Ishikawa (cell line): ENCODE measurements at regions not wholly inside any gene's neighbourhood (a gene's known extent, or its start where the extent isn't known, plus 50 kb on each side); places are given as distances from the start of the nearest gene placed in this dataset.

Source experiments
- CEBPB ChIP-seq: IDR thresholded peaks from 2 replicates; pipeline ENCODE4 v1.6.1; 2012
- CREB1 ChIP-seq: IDR thresholded peaks from 2 replicates; pipeline ENCODE4 v1.6.1; 2012; ENCODE audit warnings: low read depth
- EGR1 ChIP-seq: IDR thresholded peaks from 2 replicates; pipeline ENCODE4 v1.6.1; 2012
- EP300 ChIP-seq: IDR thresholded peaks from 2 replicates; pipeline ENCODE4 v1.6.1; 2012; ENCODE audit warnings: borderline replicate concordance
- FOXM1 ChIP-seq: IDR thresholded peaks from 2 replicates; pipeline ENCODE4 v1.6.1; 2012; ENCODE audit warnings: low read depth, borderline replicate concordance
- NFIC ChIP-seq: IDR thresholded peaks from 2 replicates; pipeline ENCODE4 v1.6.1; 2012
- RAD21 ChIP-seq: IDR thresholded peaks from 2 replicates; pipeline ENCODE4 v1.6.1; 2012; ENCODE audit warnings: low read depth
- TAF1 ChIP-seq: IDR thresholded peaks from 2 replicates; pipeline ENCODE4 v1.6.1; 2012; ENCODE audit warnings: low read depth, mild to moderate bottlenecking
- TCF12 ChIP-seq: IDR thresholded peaks from 2 replicates; pipeline ENCODE4 v1.6.1; 2012; ENCODE audit warnings: low read depth
- TEAD4 ChIP-seq: IDR thresholded peaks from 2 replicates; pipeline ENCODE4 v1.6.1; 2012
- YY1 ChIP-seq: IDR thresholded peaks from 2 replicates; pipeline ENCODE4 v1.6.1; 2012; ENCODE audit warnings: low read depth
- ZBTB7A ChIP-seq: IDR thresholded peaks from 2 replicates; pipeline ENCODE4 v1.6.1; 2012; ENCODE audit warnings: low read depth
- TF ChIP-seq, protein P1 (sequence below): IDR thresholded peaks from 2 replicates; pipeline ENCODE4 v1.6.1; 2012
- TF ChIP-seq, protein P2 (sequence below): IDR thresholded peaks from 2 replicates; pipeline ENCODE4 v1.6.1; 2012
- TF ChIP-seq, protein P3 (sequence below): IDR thresholded peaks from 2 replicates; pipeline ENCODE4 v1.6.1; 2012; ENCODE audit warnings: low read depth, mild to moderate bottlenecking

DNA sequence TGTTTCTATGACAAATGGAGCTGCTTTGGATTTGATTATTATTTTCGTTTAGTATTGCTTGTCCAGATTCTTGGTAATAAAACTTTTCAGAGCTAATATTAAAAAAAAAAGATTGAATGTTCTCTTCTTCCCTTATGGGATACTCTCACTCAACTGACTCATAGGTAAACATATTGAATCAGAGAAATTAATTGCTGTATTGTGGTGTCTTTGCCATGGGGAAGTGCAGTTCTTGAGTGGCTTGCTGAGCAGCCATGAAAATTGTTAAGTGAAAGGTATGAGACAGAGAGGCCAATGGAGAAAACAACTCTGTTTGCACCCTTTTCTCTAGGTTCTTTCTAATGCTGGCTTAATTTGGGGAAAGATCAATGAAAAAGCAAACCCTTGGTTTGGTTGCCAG, 149.9 kb upstream of the HMHB1 start:
- TF ChIP-seq EP300 (no peak), TCF12 (no peak), TAF1 (no peak), YY1 (no peak), NFIC (no peak), ZBTB7A (no peak)
- TF ChIP-seq, protein P1, sequence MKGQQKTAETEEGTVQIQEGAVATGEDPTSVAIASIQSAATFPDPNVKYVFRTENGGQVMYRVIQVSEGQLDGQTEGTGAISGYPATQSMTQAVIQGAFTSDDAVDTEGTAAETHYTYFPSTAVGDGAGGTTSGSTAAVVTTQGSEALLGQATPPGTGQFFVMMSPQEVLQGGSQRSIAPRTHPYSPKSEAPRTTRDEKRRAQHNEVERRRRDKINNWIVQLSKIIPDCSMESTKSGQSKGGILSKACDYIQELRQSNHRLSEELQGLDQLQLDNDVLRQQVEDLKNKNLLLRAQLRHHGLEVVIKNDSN: no peak
- TF ChIP-seq, protein P2, sequence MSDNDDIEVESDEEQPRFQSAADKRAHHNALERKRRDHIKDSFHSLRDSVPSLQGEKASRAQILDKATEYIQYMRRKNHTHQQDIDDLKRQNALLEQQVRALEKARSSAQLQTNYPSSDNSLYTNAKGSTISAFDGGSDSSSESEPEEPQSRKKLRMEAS: no peak
- TF ChIP-seq, protein P3, sequence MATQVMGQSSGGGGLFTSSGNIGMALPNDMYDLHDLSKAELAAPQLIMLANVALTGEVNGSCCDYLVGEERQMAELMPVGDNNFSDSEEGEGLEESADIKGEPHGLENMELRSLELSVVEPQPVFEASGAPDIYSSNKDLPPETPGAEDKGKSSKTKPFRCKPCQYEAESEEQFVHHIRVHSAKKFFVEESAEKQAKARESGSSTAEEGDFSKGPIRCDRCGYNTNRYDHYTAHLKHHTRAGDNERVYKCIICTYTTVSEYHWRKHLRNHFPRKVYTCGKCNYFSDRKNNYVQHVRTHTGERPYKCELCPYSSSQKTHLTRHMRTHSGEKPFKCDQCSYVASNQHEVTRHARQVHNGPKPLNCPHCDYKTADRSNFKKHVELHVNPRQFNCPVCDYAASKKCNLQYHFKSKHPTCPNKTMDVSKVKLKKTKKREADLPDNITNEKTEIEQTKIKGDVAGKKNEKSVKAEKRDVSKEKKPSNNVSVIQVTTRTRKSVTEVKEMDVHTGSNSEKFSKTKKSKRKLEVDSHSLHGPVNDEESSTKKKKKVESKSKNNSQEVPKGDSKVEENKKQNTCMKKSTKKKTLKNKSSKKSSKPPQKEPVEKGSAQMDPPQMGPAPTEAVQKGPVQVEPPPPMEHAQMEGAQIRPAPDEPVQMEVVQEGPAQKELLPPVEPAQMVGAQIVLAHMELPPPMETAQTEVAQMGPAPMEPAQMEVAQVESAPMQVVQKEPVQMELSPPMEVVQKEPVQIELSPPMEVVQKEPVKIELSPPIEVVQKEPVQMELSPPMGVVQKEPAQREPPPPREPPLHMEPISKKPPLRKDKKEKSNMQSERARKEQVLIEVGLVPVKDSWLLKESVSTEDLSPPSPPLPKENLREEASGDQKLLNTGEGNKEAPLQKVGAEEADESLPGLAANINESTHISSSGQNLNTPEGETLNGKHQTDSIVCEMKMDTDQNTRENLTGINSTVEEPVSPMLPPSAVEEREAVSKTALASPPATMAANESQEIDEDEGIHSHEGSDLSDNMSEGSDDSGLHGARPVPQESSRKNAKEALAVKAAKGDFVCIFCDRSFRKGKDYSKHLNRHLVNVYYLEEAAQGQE: no peak

DNA sequence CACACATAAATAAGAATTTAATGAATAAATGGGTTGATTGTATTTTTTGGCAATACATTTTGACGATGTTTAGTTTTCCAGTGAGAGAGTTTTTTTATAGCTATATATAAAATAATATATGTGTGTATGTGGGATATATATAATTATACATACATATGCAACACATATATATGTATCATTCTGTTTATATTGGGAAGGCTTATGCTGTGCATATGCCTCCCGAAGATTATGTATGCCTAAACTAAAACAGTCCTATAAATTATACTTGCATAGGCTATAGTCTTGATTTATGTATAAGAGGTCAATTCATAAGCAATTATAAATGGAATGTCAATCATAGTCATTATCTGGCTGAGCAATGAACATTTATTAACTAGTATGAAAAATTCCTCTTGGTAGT, 151.3 kb upstream of the HMHB1 start:
- no peak for TF ChIP-seq RAD21
- no peak for TF ChIP-seq TCF12
- no peak for TF ChIP-seq CREB1
- TF ChIP-seq EGR1: no peak
- TF ChIP-seq, protein P3: no peak
- no peak for TF ChIP-seq NFIC
- TF ChIP-seq CEBPB: no peak
- no peak for TF ChIP-seq ZBTB7A
- TF ChIP-seq, protein P1: no peak
- TF ChIP-seq, protein P2: no peak
- no peak for TF ChIP-seq TEAD4
- TF ChIP-seq TAF1: no peak
- TF ChIP-seq EP300: no peak
- no peak for TF ChIP-seq YY1
- TF ChIP-seq FOXM1: no peak

DNA sequence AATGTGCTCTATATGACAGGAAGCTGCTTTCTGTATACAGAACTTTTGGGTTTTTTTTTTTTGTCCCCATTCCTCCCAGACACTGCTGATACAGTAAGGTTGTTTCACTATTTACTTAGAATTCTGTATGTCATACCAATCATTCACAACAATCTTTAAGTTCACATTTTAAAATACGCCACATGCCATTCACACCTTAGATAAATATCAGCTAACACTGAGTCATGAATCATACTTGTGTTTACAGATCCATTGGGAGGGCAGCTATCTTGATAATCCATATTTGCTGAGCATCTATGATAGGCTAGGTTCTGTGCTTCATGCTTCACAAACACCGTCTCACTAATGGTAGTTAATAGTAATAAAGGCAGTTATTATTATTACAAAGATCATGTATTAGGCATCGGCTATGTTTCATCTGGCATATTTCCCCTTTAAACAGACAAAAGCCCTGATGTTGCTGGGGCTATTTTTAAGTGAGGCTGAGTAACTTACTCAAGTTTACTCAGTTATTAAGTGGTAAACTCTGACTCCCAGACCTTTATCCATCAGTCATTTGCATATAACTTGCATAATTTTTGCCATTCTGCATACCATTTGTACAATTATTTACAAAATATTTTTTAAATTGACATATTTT, 152.2 kb upstream of the HMHB1 start:
- TF ChIP-seq CEBPB (no peak), YY1 (no peak), EP300 (no peak)
- TF ChIP-seq, protein P3: no peak

DNA sequence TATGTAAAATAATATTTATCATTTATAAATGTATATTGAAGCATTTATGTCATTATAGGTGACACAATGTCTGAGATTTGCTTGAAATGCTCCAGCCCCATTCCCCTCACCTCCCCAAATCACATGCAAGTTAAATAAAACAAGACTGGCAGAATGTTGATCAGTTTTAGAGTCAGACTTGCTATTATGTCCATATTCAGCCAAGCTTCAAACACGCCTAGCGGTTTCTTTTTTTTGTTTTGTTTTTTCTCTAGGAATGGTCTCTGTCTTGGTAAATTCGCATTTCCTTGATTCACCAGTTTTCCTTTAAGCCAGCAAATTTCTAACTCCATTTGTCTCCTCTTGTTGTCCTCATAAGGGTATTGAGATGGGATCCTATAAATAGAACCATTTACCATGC, 153.0 kb upstream of the HMHB1 start:
- TF ChIP-seq EGR1 (no peak), CEBPB (no peak), RAD21 (no peak), CREB1 (no peak)

DNA sequence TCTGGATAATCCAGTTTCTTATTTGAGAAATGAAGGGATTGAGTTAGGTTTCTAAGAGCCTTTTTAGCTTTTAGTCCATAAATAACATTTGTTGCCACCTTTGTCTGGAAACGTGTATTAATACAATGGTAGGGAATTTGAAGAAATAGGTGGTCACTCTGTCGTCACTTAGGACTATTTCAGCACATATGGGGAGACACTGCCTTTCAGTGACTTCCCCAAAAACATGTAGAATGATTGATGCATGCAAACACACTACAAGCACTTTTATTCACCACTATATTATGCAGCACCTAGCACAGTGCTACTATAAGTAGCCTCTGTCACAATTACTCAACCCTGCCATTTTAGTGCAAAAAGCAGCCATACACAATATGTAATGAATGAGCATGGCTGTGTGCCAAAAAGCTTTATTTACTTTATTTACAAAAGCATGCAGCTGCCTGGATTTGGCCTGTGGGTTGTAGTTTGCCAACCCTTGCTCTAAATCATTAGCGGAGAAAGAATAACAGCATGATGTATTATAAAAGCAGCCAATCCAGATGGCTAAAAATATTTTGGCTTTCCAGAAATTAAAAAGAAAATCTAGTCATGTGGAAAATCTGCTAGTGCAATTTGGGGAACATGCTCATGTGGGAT, 154.2 kb upstream of the HMHB1 start:
- peak; percentile 57 for TF ChIP-seq NFIC
- TF ChIP-seq ZBTB7A: no peak
